Endothelial cell of umbilical vein (primary cell): ENCODE measurements at regions not wholly inside any gene's neighbourhood (a gene's known extent, or its start where the extent isn't known, plus 50 kb on each side); places are given as distances from the start of the nearest gene placed in this dataset.

Source experiments
- BruUV-seq: library from RNA; stranded (reverse); fragments of 400-500 nt; replicated peaks from 2 replicates; lab custom pipeline; 2021; lab: Mats Ljungman, UMichigan
- CTCF ChIA-PET: fragments of 300-600, 350-600 bp; sonication (Branson Sonifier 250); formaldehyde crosslinking; loops from one replicate; lab custom pipeline; 2021; ENCODE audit warnings: antibody characterized with exemption, inconsistent platforms; lab: Charles Lee
- POLR2A ChIA-PET: fragments of 300-600, 350-600 bp; sonication (Branson Sonifier 250); formaldehyde crosslinking; loops from one replicate; lab custom pipeline; 2021; ENCODE audit warnings: antibody characterized with exemption, inconsistent platforms; lab: Charles Lee
- DNase-seq: peaks from one replicate; pipeline ENCODE4 v3.0.0-alpha.2; 2011; ENCODE audit warnings: low read depth, low spot score
- FAIRE-seq: peaks from 2 replicates; lab custom pipeline; 2011; peaks lifted over from hg19 to GRCh38; lab: Jason Lieb, UNC
- H2AFZ ChIP-seq: 2 replicates; pipeline ENCODE4 v1.6.0; 2012; ENCODE audit warnings: low read depth, low read length, control low read depth, inconsistent platforms
- H3K27ac ChIP-seq: 2 replicates; pipeline ENCODE4 v1.5.1; 2011; ENCODE audit warnings: low read depth, mild to moderate bottlenecking, control low read depth, low read length, moderate library complexity; ENCODE audit not compliant: insufficient read depth
- H3K27me3 ChIP-seq, 2 experiments: 2 replicates each; pipeline versions ENCODE4 v1.6.0 to v1.6.1; 2011; ENCODE audit warnings: low read length in 2 of 2, mixed read lengths in 1 of 2; ENCODE audit not compliant: control insufficient read depth in 2 of 2, insufficient read depth in 2 of 2
- H3K36me3 ChIP-seq, 2 experiments: 2 replicates in 1 of 2; 3 replicates in 1 of 2; pipeline ENCODE4 v1.5.1; 2011; ENCODE audit warnings: low read length in 2 of 2, mild to moderate bottlenecking in 1 of 2, moderate library complexity in 1 of 2; ENCODE audit not compliant: control insufficient read depth in 2 of 2, insufficient read depth in 2 of 2; ENCODE audit errors: extremely low read depth in 1 of 2
- H3K4me1 ChIP-seq: 3 replicates; pipeline ENCODE4 v1.5.1; 2011; ENCODE audit warnings: mild to moderate bottlenecking, low read length; ENCODE audit not compliant: control insufficient read depth, insufficient read depth; ENCODE audit errors: extremely low read depth
- H3K4me2 ChIP-seq: 2 replicates; pipeline ENCODE4 v1.6.1; 2011; ENCODE audit warnings: low read length, control low read depth, mixed read lengths; ENCODE audit not compliant: insufficient read depth
- H3K4me3 ChIP-seq, 3 experiments: fragments of 200-600 bp in 1 of 3; sonication (generic), shearing (Covaris generic) in 1 of 3; replicated peaks in 1 of 3; 2 replicates each; pipeline ENCODE4 v1.5.1; 2011 to 2016; ENCODE audit warnings: control low read depth in 3 of 3, low read length in 3 of 3, mild to moderate bottlenecking in 2 of 3, inconsistent platforms in 1 of 3, low read depth in 1 of 3, moderate library complexity in 1 of 3; ENCODE audit not compliant: insufficient read depth in 1 of 3
- H3K79me2 ChIP-seq: 2 replicates; pipeline ENCODE4 v1.6.0; 2012; ENCODE audit warnings: low read length, inconsistent platforms; ENCODE audit not compliant: control insufficient read depth, insufficient read depth
- H3K9ac ChIP-seq: replicated peaks from 2 replicates; pipeline ENCODE3; 2011; ENCODE audit warnings: low read length, control low read depth; ENCODE audit not compliant: insufficient read depth; ENCODE audit errors: extremely low read depth
- H3K9me1 ChIP-seq: replicated peaks from 3 replicates; pipeline ENCODE4 v1.6.0; 2011; ENCODE audit warnings: mild to moderate bottlenecking, low read length; ENCODE audit not compliant: control insufficient read depth, insufficient read depth; ENCODE audit errors: extremely low read depth
- H3K9me3 ChIP-seq: replicated peaks from 2 replicates; pipeline ENCODE4 v1.5.1; 2012; ENCODE audit warnings: low read length, inconsistent platforms; ENCODE audit not compliant: control insufficient read depth, insufficient read depth
- H4K20me1 ChIP-seq: replicated peaks from 2 replicates; pipeline ENCODE3; 2011; ENCODE audit warnings: mild to moderate bottlenecking, low read length; ENCODE audit not compliant: control insufficient read depth, insufficient read depth; ENCODE audit errors: extremely low read depth
- CTCF ChIP-seq, 2 donors: IDR thresholded peaks; 1 replicate in 1 of 2; 2 replicates in 1 of 2; pipeline ENCODE4 v1.5.1; 2011; ENCODE audit warnings: low read length in 2 of 2, mild to moderate bottlenecking in 2 of 2, moderate library complexity in 2 of 2, control low read depth in 1 of 2, inconsistent platforms in 1 of 2, low read depth in 1 of 2; ENCODE audit not compliant: insufficient read depth in 1 of 2; ENCODE audit errors: extremely low read depth in 1 of 2
- EZH2 ChIP-seq: IDR thresholded peaks from 2 replicates; pipeline ENCODE4 v1.6.1; 2012; ENCODE audit warnings: borderline replicate concordance, low read depth, mild to moderate bottlenecking, moderate library complexity, low read length, inconsistent platforms; ENCODE audit not compliant: severe bottlenecking
- FOS ChIP-seq: IDR thresholded peaks from 2 replicates; pipeline ENCODE4 v1.6.1; 2011; ENCODE audit warnings: mild to moderate bottlenecking, low read length, moderate library complexity, borderline replicate concordance; ENCODE audit not compliant: insufficient read depth
- GATA2 ChIP-seq: IDR thresholded peaks from 2 replicates; pipeline ENCODE4 v1.7.0; 2011; ENCODE audit warnings: low read depth, mild to moderate bottlenecking, moderate library complexity, mixed read lengths, low read length; ENCODE audit not compliant: insufficient read length, insufficient read depth
- JUN ChIP-seq: IDR thresholded peaks from 2 replicates; pipeline ENCODE4 v1.6.1; 2011; ENCODE audit warnings: borderline replicate concordance, low read depth; ENCODE audit not compliant: insufficient read length, insufficient read depth
- MYC ChIP-seq: IDR thresholded peaks from one replicate; pipeline ENCODE4 v1.6.1; 2011; ENCODE audit warnings: mild to moderate bottlenecking, low read depth, low read length
- POLR2A ChIP-seq: IDR thresholded peaks from 2 replicates; pipeline ENCODE4 v1.6.1; 2012; ENCODE audit warnings: low read depth, mild to moderate bottlenecking, control low read depth, low read length
- POLR2AphosphoS5 ChIP-seq: IDR thresholded peaks from 2 replicates; pipeline ENCODE4 v1.6.1; 2012; ENCODE audit warnings: low read depth, mild to moderate bottlenecking, control low read depth, low read length, moderate library complexity; ENCODE audit not compliant: insufficient read depth
- dilution Hi-C: fragments of 300-500 bp; cut with MboI; formaldehyde crosslinking; loops from one replicate; pipeline ENCODE4 v1.15.0; 2019; ENCODE audit warnings: low sequenced_read_pairs; ENCODE audit not compliant: extremely low pct_ligation_motif_present
- intact Hi-C: fragments of 100-400 bp; cut with micrococcal nuclease; formaldehyde crosslinking; loops from one replicate; pipeline ENCODE4 v1.10.0; 2022
- TF ChIP-seq, protein P1 (sequence below): IDR thresholded peaks from 2 replicates; pipeline ENCODE4 v1.6.1; 2011; ENCODE audit not compliant: insufficient read depth, insufficient read length

- H3K9me1 ChIP-seq = no peaks in the 10 kb centered on the region
- H3K4me1 ChIP-seq = no peaks in the 10 kb centered on the region
- H3K4me3 ChIP-seq = no peak overlapping the region
- H3K4me2 ChIP-seq = no peak overlapping the region
- BruUV-seq = no TSS peak
- dilution Hi-C loops (no loop called here), intact Hi-C loops (no loop called here)
- ChIA-PET POLR2A (no interaction called here), CTCF (interaction anchor here (1.4 kb wide), 1 partner anchor 20 kb away, joined by 3 read pairs; no protein-coding TSS in a partner anchor)
- H3K36me3 ChIP-seq = no peaks in the 10 kb centered on the region
- H3K9me3 ChIP-seq = no peaks in the 10 kb centered on the region
- no peaks in the 10 kb centered on the region for H3K79me2 ChIP-seq
- no peak overlapping the region for H2AFZ ChIP-seq
- H3K27ac ChIP-seq = no peak overlapping the region
- no peak overlapping the region for H3K9ac ChIP-seq
- TF ChIP-seq, protein P1, sequence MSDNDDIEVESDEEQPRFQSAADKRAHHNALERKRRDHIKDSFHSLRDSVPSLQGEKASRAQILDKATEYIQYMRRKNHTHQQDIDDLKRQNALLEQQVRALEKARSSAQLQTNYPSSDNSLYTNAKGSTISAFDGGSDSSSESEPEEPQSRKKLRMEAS = no peak
- no peak for TF ChIP-seq MYC
- TF ChIP-seq EZH2 = no peak
- no peak for TF ChIP-seq GATA2
- no peak for TF ChIP-seq FOS
- TF ChIP-seq JUN = no peak
- TF ChIP-seq POLR2AphosphoS5 = no peak
- no peak for TF ChIP-seq CTCF (IDR thresholded peaks at IDR 0.05; ENCODE audit: extremely low read depth in 1 of 2, insufficient read depth in 1 of 2, low read depth in 1 of 2, low read length in 2 of 2)
- no peak for TF ChIP-seq POLR2A
- FAIRE-seq (no peak), DNase-seq (no peak)
- H4K20me1 ChIP-seq = no peaks in the 10 kb centered on the region
- peaks cover 15 to 27% of the 10 kb centered on the region in 2 experiments for H3K27me3 ChIP-seq
These were observed 126.1 kb downstream of the DAD1 start for GRCh38 chr14:22462923-22463322.
